Loucy (cell line): ENCODE measurements at regions not wholly inside any gene's neighbourhood (a gene's known extent, or its start where the extent isn't known, plus 50 kb on each side); places are given as distances from the start of the nearest gene placed in this dataset.
"Not testable (repeated sequence)": the region's sequence is repeated elsewhere in the genome, so short reads cannot be mapped to it uniquely, and the experiment has no call there.

Source experiments
- H2AFZ ChIP-seq: fragments of 200-600 bp; sonication (generic); 2 replicates; pipeline ENCODE4 v1.6.0; 2016; ENCODE audit warnings: antibody characterized with exemption, mild to moderate bottlenecking, low read length, moderate library complexity
- H3F3A ChIP-seq: fragments of 200-600 bp; 2 replicates; pipeline ENCODE4 v1.6.0; 2016; ENCODE audit warnings: antibody characterized with exemption, low read depth, mild to moderate bottlenecking
- H3K27me3 ChIP-seq: fragments of 200-600 bp; sonication (generic); 2 replicates; pipeline ENCODE4 v1.6.1; 2014; ENCODE audit warnings: low read length, mild to moderate bottlenecking; ENCODE audit not compliant: insufficient read depth, poor library complexity, severe bottlenecking
- H3K36me3 ChIP-seq: fragments of 200-600 bp; sonication (generic); 2 replicates; pipeline ENCODE4 v1.6.1; 2016; ENCODE audit warnings: low read length; ENCODE audit not compliant: insufficient read depth
- H3K4me1 ChIP-seq: fragments of 200-600 bp; sonication (generic); 2 replicates; pipeline ENCODE4 v1.5.1; 2014; ENCODE audit warnings: low read length, mild to moderate bottlenecking; ENCODE audit not compliant: insufficient read depth, poor library complexity, severe bottlenecking
- H3K4me2 ChIP-seq: fragments of 200-600 bp; sonication (generic); 2 replicates; pipeline ENCODE4 v1.6.0; 2014; ENCODE audit warnings: antibody characterized with exemption, low read length, low read depth, mild to moderate bottlenecking; ENCODE audit not compliant: poor library complexity, severe bottlenecking
- H3K4me3 ChIP-seq: fragments of 200-600 bp; sonication (generic); 2 replicates; pipeline ENCODE4 v1.5.1; 2014; ENCODE audit warnings: low read length, mild to moderate bottlenecking, mixed read lengths; ENCODE audit not compliant: poor library complexity, severe bottlenecking
- H3K79me2 ChIP-seq: fragments of 200-600 bp; sonication (generic); 2 replicates; pipeline ENCODE4 v1.6.1; 2014; ENCODE audit warnings: low read length; ENCODE audit not compliant: insufficient read depth
- H3K9ac ChIP-seq: fragments of 200-600 bp; sonication (generic); 2 replicates; pipeline ENCODE4 v1.6.0; 2014; ENCODE audit warnings: mild to moderate bottlenecking, low read depth, low read length, moderate library complexity; ENCODE audit not compliant: poor library complexity, severe bottlenecking
- H3K9me2 ChIP-seq: fragments of 200-600 bp; sonication (generic); replicated peaks from 2 replicates; pipeline ENCODE4 v1.6.1; 2016; ENCODE audit warnings: low read depth, low read length, mixed read lengths
- H3K9me3 ChIP-seq: fragments of 200-600 bp; sonication (generic); 2 replicates; pipeline ENCODE4 v1.6.1; 2014; ENCODE audit warnings: mild to moderate bottlenecking, antibody characterized with exemption, low read length, low read depth; ENCODE audit not compliant: insufficient read depth
- H4K20me1 ChIP-seq: fragments of 200-600 bp; sonication (generic); 2 replicates; pipeline ENCODE4 v1.6.0; 2014; ENCODE audit warnings: antibody characterized with exemption, low read length, mild to moderate bottlenecking; ENCODE audit not compliant: insufficient read depth, poor library complexity, severe bottlenecking
- CTCF ChIP-seq: fragments of 200-600 bp; sonication (generic); conservative IDR thresholded peaks from 2 replicates; pipeline ENCODE4 v1.5.1; 2014; ENCODE audit warnings: mild to moderate bottlenecking, antibody characterized with exemption, low read length
- EZH2phosphoT487 ChIP-seq: fragments of 200-600 bp; IDR thresholded peaks from 2 replicates; pipeline ENCODE4 v1.6.1; 2018; ENCODE audit warnings: antibody characterized with exemption, mild to moderate bottlenecking, moderate library complexity, borderline replicate concordance

DNA sequence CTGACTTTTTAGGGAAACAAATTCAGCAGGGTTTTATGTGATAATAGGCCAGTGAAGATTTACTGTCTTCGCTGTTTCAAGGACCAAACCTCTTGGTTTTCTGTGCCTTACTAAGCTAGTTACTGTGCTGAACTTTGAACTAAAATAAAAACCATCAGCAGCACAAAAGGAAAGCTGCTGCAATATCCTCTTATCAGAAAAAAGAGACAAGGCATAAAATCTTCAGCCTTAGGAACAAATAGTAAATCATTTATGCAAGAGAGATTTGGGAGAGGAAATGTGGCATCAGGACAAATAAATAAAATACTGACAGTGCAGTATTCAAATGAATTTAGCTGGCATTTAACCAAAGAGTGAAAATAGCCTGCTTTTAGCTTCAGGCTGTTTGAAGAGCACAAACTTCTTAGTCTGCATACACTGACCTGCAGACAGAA, 64.1 kb upstream of the EHBP1 start:
- Histone ChIP-seq H3K4me2 (peak overlapping the region; percentile 1), H3K27me3 (no peaks in the 10 kb centered on the region), H3K9ac (no peak overlapping the region), H4K20me1 (no peaks in the 10 kb centered on the region), H3K36me3 (no peaks in the 10 kb centered on the region), H3K79me2 (no peaks in the 10 kb centered on the region), H3K9me3 (no peaks in the 10 kb centered on the region), H3K4me1 (peaks cover 11% of the 10 kb centered on the region), H2AFZ (no peak overlapping the region), H3F3A (no peaks in the 10 kb centered on the region), H3K9me2 (no peaks in the 10 kb centered on the region), H3K4me3 (no peak overlapping the region)
- no peak for TF ChIP-seq EZH2phosphoT487
- TF ChIP-seq CTCF: no peak

DNA sequence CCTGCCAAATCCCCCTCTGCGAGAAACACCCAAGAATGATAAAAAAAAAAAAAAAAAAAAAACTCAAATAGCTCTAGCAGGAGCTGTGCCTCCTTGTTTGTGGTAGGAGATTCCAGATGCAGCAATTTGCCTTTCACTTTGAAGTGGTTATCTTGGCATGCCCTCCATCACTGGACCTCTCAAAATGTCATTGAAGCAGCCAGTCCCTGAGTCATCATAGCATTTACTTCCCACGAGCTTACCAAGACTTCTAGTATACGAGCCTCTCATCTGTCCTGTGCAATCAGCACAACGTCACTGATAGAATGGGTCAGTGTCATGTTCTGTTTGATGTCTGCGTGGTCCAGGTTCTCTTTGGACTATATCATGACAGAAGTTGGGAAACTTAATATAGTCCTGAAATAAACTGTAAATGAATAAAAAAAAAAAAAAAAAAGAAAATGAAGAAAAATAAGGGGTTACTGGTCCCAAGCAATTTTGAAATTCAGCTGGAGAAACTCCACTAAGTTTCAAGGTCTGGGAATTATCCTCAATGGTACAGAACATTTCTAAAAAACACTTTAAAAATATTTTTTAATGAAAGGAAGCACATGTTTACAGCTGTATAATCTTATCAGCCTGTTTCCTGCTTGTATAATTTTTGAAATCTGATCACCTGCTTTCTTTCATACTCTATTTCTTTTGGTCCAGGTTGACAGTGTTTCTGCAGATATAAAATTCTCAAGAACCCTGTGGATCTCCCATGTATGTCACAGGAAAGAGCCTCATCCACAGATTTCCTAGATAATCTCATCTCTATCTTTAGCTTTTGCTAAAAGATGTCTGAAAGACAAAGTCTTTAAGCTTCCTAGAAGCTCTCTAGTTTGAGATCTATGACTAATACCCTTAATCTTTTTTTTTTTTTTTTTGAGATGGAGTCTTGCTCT, 74.1 kb upstream of the EHBP1 start:
- no peaks in the 10 kb centered on the region for H3K9me3 ChIP-seq
- no peaks in the 10 kb centered on the region for H3K9me2 ChIP-seq
- no peaks in the 10 kb centered on the region for H3K4me1 ChIP-seq
- no peaks in the 10 kb centered on the region for H3K79me2 ChIP-seq
- no peaks in the 10 kb centered on the region for H3K36me3 ChIP-seq
- no peak overlapping the region for H3K4me3 ChIP-seq
- no peaks in the 10 kb centered on the region for H4K20me1 ChIP-seq
- H3K9ac ChIP-seq: no peak overlapping the region
- no peaks in the 10 kb centered on the region for H3F3A ChIP-seq
- no peak overlapping the region for H3K4me2 ChIP-seq
- H2AFZ ChIP-seq: no peak overlapping the region
- TF ChIP-seq CTCF: no peak
- no peaks in the 10 kb centered on the region for H3K27me3 ChIP-seq

DNA sequence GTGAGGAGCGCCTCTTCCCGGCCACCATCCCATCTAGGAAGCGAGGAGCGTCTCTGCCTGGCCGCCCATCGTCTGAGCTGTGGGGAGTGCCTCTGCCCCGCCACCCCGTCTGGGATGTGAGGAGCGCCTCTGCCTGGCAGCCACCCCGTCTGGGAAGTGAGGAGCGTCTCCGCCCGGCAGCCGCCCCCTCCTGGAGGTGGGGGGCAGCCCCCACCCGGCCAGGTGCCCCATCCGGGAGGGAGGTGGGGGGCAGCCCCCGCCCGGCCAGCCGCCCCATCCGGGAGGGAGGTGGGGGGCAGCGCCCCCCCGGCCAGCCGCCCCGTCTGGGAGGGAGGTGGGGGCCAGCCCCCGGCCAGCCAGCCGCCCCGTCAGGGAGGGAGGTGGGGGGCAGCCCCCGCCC, 75.3 kb upstream of the EHBP1 start:
- H3K79me2 ChIP-seq, H3K27me3 ChIP-seq, H3K9ac ChIP-seq, H3K36me3 ChIP-seq, H3K4me3 ChIP-seq, H3K9me2 ChIP-seq, H2AFZ ChIP-seq, H4K20me1 ChIP-seq, H3K4me1 ChIP-seq, H3F3A ChIP-seq, H3K9me3 ChIP-seq, H3K4me2 ChIP-seq: not testable (repeated sequence)

GRCh38 chr2:62629310-62629709, 76.2 kb upstream of the EHBP1 start:
- H3K9me3 ChIP-seq, H3K4me2 ChIP-seq, H3F3A ChIP-seq, H2AFZ ChIP-seq, H3K4me3 ChIP-seq, H3K9me2 ChIP-seq, H4K20me1 ChIP-seq, H3K36me3 ChIP-seq, H3K4me1 ChIP-seq, H3K27me3 ChIP-seq, H3K79me2 ChIP-seq, H3K9ac ChIP-seq: not testable (repeated sequence)
